ENCODE measurements at regions not wholly inside any gene's neighbourhood (a gene's known extent, or its start where the extent isn't known, plus 50 kb on each side); places are given as distances from the start of the nearest gene placed in this dataset.
A peak's percentile ranks its signal among the peaks of the same experiment; 100 is the strongest.

- Histone ChIP-seq H2AFZ (ENCODE audit: low read depth, low read length) (no peak overlapping the region), H3K27me3 (ENCODE audit: insufficient read depth, low read length) (no peaks in the 10 kb centered on the region), H3K36me3 (ENCODE audit: insufficient read depth, low read length) (no peaks in the 10 kb centered on the region), H3K4me1 (ENCODE audit: insufficient read depth, low read length) (no peaks in the 10 kb centered on the region), H3K9me3 (ENCODE audit: low read length) (no peaks in the 10 kb centered on the region), H3K4me3 (ENCODE audit: low read length) (no peak overlapping the region)
Observed at GRCh38 chr1:114324662-114324965, 170.9 kb upstream of the SYT6 start.

GRCh38 chr1:114323959-114324661 is 170.4 kb upstream of the SYT6 start:
- H3K9me3 ChIP-seq (ENCODE audit: low read length): no peaks in the 10 kb centered on the region
- no peak overlapping the region for H2AFZ ChIP-seq (ENCODE audit: low read depth, low read length)
- H3K27me3 ChIP-seq (ENCODE audit: insufficient read depth, low read length): no peaks in the 10 kb centered on the region
- no peaks in the 10 kb centered on the region for H3K4me1 ChIP-seq (ENCODE audit: insufficient read depth, low read length)
- H3K4me3 ChIP-seq (ENCODE audit: low read length): no peak overlapping the region
- H3K36me3 ChIP-seq (ENCODE audit: insufficient read depth, low read length): no peaks in the 10 kb centered on the region

DNA sequence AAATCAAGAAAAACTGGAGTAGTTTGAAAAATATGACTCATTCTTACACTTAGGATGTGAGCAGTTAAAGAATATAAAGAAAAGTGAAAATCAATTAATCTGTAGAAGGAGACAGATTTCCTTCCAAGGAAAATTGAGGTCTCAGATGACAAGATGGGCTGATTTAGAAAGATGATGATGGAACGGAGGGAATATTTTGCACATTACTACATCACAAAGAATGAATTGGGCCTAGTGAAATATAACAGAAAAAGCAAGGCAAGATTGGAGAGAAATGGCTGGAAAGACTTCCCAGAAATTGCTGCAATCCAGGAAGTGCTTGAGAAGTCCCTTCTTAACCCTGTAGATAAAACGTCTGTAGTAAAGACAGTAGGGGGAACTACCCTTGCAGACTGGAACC is 169.1 kb upstream of the SYT6 start:
- H3K4me1 ChIP-seq (ENCODE audit: insufficient read depth, low read length): no peaks in the 10 kb centered on the region
- no peak overlapping the region for H2AFZ ChIP-seq (ENCODE audit: low read depth, low read length)
- H3K9me3 ChIP-seq (ENCODE audit: low read length): no peaks in the 10 kb centered on the region
- H3K27me3 ChIP-seq (ENCODE audit: insufficient read depth, low read length): no peaks in the 10 kb centered on the region
- no peaks in the 10 kb centered on the region for H3K36me3 ChIP-seq (ENCODE audit: insufficient read depth, low read length)
- no peak overlapping the region for H3K4me3 ChIP-seq (ENCODE audit: low read length)

GRCh38 chr1:114322207-114322606 is 168.5 kb upstream of the SYT6 start:
- Histone ChIP-seq H2AFZ (ENCODE audit: low read depth, low read length) (no peak overlapping the region), H3K9me3 (ENCODE audit: low read length) (no peaks in the 10 kb centered on the region), H3K27me3 (ENCODE audit: insufficient read depth, low read length) (no peaks in the 10 kb centered on the region), H3K4me1 (ENCODE audit: insufficient read depth, low read length) (no peaks in the 10 kb centered on the region), H3K36me3 (ENCODE audit: insufficient read depth, low read length) (no peaks in the 10 kb centered on the region), H3K4me3 (ENCODE audit: low read length) (no peak overlapping the region)

GRCh38 chr1:114320586-114320985 is 166.9 kb upstream of the SYT6 start:
- Histone ChIP-seq H3K4me1 (ENCODE audit: insufficient read depth, low read length) (no peaks in the 10 kb centered on the region), H3K36me3 (ENCODE audit: insufficient read depth, low read length) (no peaks in the 10 kb centered on the region), H2AFZ (ENCODE audit: low read depth, low read length) (no peak overlapping the region), H3K27me3 (ENCODE audit: insufficient read depth, low read length) (no peaks in the 10 kb centered on the region), H3K4me3 (ENCODE audit: low read length) (no peak overlapping the region), H3K9me3 (ENCODE audit: low read length) (no peaks in the 10 kb centered on the region)

GRCh38 chr1:114319418-114319817 is 165.7 kb upstream of the SYT6 start:
- Histone ChIP-seq H2AFZ (ENCODE audit: low read depth, low read length) (no peak overlapping the region), H3K9me3 (ENCODE audit: low read length) (no peaks in the 10 kb centered on the region), H3K36me3 (ENCODE audit: insufficient read depth, low read length) (no peaks in the 10 kb centered on the region), H3K4me3 (ENCODE audit: low read length) (no peak overlapping the region), H3K27me3 (ENCODE audit: insufficient read depth, low read length) (no peaks in the 10 kb centered on the region), H3K4me1 (ENCODE audit: insufficient read depth, low read length) (no peaks in the 10 kb centered on the region)

DNA sequence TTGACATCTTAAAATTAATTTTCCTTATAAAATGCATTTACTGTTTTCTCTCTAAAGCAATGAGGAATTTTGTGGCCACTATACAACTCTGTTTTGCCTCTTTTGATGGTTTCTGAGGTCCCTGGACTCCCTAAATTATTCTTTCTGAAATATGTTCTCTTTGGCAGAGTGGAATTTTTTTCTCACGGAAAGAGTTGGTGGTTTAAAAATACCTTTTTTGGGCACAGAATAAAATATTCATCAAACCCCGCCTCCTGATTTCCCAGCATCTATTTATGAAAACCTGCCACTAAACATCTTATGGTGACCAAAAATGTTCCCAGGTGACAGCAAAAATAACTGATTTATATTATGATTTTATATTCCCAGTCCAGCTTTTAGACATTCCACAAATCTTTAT is 165.3 kb upstream of the SYT6 start:
- H2AFZ ChIP-seq (ENCODE audit: low read depth, low read length): no peak overlapping the region

DNA sequence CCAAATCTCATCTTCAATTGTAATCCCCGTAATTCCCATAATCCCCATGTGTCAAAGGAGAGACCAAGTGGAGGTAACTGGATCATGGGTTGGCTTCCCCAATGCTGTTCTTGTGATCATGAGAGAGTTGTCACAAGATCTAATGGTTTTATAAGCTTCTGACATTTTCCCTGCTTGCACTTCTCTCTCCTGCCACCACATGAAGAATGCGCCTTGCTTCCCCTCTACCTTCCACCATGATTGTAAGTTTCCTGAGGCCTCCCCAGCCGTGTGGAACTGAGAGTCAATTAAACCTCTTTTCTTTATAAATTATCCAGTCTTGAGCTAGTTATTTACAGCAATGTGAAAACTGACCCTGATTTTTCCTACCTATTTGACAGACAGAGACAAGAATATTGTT is 162.5 kb upstream of the SYT6 start:
- Histone ChIP-seq H3K9me3 (ENCODE audit: low read length) (no peaks in the 10 kb centered on the region), H3K27me3 (ENCODE audit: insufficient read depth, low read length) (no peaks in the 10 kb centered on the region), H3K36me3 (ENCODE audit: insufficient read depth, low read length) (no peaks in the 10 kb centered on the region), H2AFZ (ENCODE audit: low read depth, low read length) (no peak overlapping the region), H3K4me3 (ENCODE audit: low read length) (no peak overlapping the region), H3K4me1 (ENCODE audit: insufficient read depth, low read length) (no peaks in the 10 kb centered on the region)

More for the DNA sequence above, 165.3 kb upstream of the SYT6 start:
- Histone ChIP-seq H3K36me3 (ENCODE audit: insufficient read depth, low read length) (no peaks in the 10 kb centered on the region), H3K27me3 (ENCODE audit: insufficient read depth, low read length) (no peaks in the 10 kb centered on the region), H3K4me3 (ENCODE audit: low read length) (no peak overlapping the region), H3K4me1 (ENCODE audit: insufficient read depth, low read length) (no peaks in the 10 kb centered on the region), H3K9me3 (ENCODE audit: low read length) (no peaks in the 10 kb centered on the region)

DNA sequence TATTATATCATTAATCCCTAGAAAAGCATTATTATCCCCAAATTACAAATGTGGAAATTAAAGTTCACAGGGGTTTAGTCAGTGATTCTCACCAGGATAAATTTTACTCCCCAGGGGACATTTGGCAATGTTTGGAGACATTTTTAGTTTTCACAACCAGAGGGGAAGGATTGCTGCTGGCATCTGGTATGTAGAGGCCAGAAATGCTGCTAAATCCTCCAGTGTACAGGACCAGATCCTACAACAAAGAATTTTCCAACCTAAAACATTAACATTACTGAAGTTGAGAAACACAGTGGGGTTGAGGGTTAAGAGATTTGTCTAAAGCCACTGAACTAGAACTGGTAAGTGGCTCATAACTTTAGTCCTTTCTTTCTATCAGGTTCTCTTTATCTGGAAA is 162.0 kb upstream of the SYT6 start:
- Histone ChIP-seq H3K4me1 (ENCODE audit: insufficient read depth, low read length) (no peaks in the 10 kb centered on the region), H3K9me3 (ENCODE audit: low read length) (no peaks in the 10 kb centered on the region), H3K36me3 (ENCODE audit: insufficient read depth, low read length) (no peaks in the 10 kb centered on the region), H3K4me3 (ENCODE audit: low read length) (no peak overlapping the region), H3K27me3 (ENCODE audit: insufficient read depth, low read length) (no peaks in the 10 kb centered on the region), H2AFZ (ENCODE audit: low read depth, low read length) (no peak overlapping the region)

DNA sequence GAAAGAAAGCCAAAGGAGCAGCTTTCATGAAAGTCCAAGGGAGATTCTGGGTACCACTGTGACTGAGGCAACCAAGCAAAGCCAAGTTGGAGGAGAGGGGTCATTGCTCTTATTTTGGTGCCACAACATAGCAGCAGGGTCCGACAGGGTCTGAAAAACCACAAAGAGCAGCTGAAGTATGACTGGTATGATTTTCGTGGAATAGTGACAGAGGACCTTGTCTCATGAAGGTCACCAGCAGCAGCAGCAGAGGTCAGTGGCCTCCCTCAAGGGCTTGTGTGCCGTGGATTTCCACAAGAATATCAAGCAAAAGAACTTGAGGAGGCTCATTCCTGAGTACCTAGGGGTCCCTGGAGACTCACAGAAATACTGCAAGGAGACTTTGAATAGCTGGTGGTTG is 160.9 kb upstream of the SYT6 start:
- H3K4me3 ChIP-seq (ENCODE audit: low read length): no peak overlapping the region
- no peaks in the 10 kb centered on the region for H3K36me3 ChIP-seq (ENCODE audit: insufficient read depth, low read length)
- no peaks in the 10 kb centered on the region for H3K4me1 ChIP-seq (ENCODE audit: insufficient read depth, low read length)
- no peak overlapping the region for H2AFZ ChIP-seq (ENCODE audit: low read depth, low read length)
- no peaks in the 10 kb centered on the region for H3K27me3 ChIP-seq (ENCODE audit: insufficient read depth, low read length)
- no peaks in the 10 kb centered on the region for H3K9me3 ChIP-seq (ENCODE audit: low read length)

GRCh38 chr1:114314098-114314497 is 160.4 kb upstream of the SYT6 start:
- H3K36me3 ChIP-seq (ENCODE audit: insufficient read depth, low read length): no peaks in the 10 kb centered on the region
- H3K9me3 ChIP-seq (ENCODE audit: low read length): no peaks in the 10 kb centered on the region
- H3K4me1 ChIP-seq (ENCODE audit: insufficient read depth, low read length): no peaks in the 10 kb centered on the region
- no peaks in the 10 kb centered on the region for H3K27me3 ChIP-seq (ENCODE audit: insufficient read depth, low read length)
- H3K4me3 ChIP-seq (ENCODE audit: low read length): no peak overlapping the region
- H2AFZ ChIP-seq (ENCODE audit: low read depth, low read length): no peak overlapping the region

DNA sequence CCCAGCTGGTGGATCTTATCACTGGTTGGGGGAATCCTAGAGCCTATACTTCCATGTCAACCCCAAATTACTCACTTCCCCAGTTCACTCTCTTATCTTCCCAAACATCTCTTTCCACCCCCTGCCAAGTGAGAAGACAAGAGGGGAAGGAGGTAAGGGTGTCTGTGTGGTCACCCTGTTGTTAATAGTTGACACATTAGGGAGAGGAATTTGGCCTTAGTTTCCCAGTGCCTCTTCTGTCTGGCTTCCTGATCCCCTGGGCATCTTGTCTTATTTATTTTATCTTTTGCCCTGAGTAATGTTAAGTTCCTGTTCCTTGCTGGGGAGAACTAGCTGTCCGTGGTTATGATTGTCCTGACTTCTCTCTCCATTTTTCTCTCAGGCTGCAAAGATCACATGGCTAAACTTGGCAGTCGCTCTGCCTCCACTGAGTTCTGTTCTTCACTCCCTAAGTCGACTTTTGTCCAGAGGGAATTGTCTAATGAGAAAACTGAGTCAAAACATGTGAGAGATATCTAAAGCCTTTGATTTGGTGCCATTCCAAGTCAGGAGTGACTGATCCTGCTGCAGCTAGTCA is 157.1 kb upstream of the SYT6 start:
- Histone ChIP-seq H3K4me1 (ENCODE audit: insufficient read depth, low read length) (no peaks in the 10 kb centered on the region), H3K27me3 (ENCODE audit: insufficient read depth, low read length) (no peaks in the 10 kb centered on the region), H3K9me3 (ENCODE audit: low read length) (no peaks in the 10 kb centered on the region), H3K36me3 (ENCODE audit: insufficient read depth, low read length) (no peaks in the 10 kb centered on the region), H3K4me3 (ENCODE audit: low read length) (no peak overlapping the region), H2AFZ (ENCODE audit: low read depth, low read length) (peak overlapping the region; percentile 24)

DNA sequence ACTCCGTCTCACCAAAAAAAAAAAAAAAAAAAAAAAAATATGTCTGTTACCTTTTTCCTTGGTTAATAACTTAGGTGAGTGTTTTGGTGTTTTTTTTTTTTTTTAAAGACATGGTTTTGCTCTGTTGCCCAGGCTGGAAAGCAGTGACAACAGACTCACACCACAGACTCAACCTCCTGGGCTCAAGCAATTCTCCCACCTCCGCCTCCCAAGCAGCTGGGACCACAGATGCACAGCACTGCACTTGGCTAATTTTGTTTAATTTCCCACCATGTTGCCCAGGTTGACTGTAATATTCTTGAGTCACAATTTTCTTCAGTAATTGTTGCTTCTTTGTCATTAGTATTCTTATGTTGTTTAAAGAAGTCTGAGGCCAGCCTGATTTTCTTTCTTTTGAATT is 149.2 kb upstream of the SYT6 start:
- Histone ChIP-seq H3K9me3 (ENCODE audit: low read length) (no peaks in the 10 kb centered on the region), H3K36me3 (ENCODE audit: insufficient read depth, low read length) (no peaks in the 10 kb centered on the region), H3K4me3 (ENCODE audit: low read length) (no peak overlapping the region), H2AFZ (ENCODE audit: low read depth, low read length) (no peak overlapping the region), H3K27me3 (ENCODE audit: insufficient read depth, low read length) (no peaks in the 10 kb centered on the region), H3K4me1 (ENCODE audit: insufficient read depth, low read length) (no peaks in the 10 kb centered on the region)

DNA sequence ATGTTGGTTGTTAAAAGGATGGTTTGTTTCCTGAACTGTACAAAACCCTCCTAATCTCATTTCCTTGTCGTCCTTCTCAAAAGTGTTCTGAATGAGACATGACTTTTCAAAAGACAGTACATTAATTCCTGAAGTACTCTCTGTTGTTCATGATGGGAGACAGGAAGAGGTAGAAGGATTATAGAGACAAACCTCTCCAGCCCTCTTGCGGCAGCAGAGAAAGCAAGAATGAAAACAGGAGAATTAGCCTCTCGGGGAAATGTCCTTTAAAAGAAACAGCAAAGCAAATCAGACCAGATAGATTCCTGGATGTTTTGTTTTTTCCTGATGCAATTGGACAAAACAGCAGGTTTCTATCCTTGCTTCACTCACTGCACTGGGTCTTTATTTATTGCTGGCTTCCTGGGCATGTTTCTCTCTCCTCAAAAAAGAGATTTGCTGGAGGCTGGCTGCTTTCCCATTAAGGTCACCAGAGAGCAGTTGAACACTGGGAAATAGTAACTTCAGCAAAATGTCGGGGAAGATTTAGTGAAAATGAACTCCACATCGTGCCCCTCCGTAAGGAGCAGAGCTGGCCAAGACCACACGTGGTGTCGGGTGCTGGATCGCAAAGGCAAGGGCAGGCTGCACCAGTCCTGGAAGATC is 145.8 kb upstream of the SYT6 start:
- no peaks in the 10 kb centered on the region for H3K9me3 ChIP-seq (ENCODE audit: low read length)
- H3K36me3 ChIP-seq (ENCODE audit: insufficient read depth, low read length): no peaks in the 10 kb centered on the region
- no peak overlapping the region for H2AFZ ChIP-seq (ENCODE audit: low read depth, low read length)
- no peaks in the 10 kb centered on the region for H3K27me3 ChIP-seq (ENCODE audit: insufficient read depth, low read length)
- no peaks in the 10 kb centered on the region for H3K4me1 ChIP-seq (ENCODE audit: insufficient read depth, low read length)
- no peak overlapping the region for H3K4me3 ChIP-seq (ENCODE audit: low read length)

All from neuron (in vitro differentiated cells).